DND-41 (cell line): ENCODE measurements at regions not wholly inside any gene's neighbourhood (a gene's known extent, or its start where the extent isn't known, plus 50 kb on each side); places are given as distances from the start of the nearest gene placed in this dataset.

Source experiments
- ATAC-seq: fragments of 200-7000 bp; cut with Tn5 transposase; 3 replicates; pipeline ENCODE4 v1.9.1; 2021; ENCODE audit warnings: low read depth; ENCODE audit not compliant: insufficient read depth
- DNase-seq: peaks from one replicate; pipeline ENCODE4 v3.0.0-alpha.2; 2020
- H2AFZ ChIP-seq: 2 replicates; pipeline ENCODE4 v1.6.0; 2012; ENCODE audit warnings: low read depth, low read length
- H3K27ac ChIP-seq: 2 replicates; pipeline ENCODE4 v1.5.1; 2012; ENCODE audit warnings: low read length, inconsistent platforms
- H3K27me3 ChIP-seq: fragments of 200-600 bp; sonication (generic); 2 replicates; pipeline ENCODE4 v1.6.0; 2012; ENCODE audit warnings: low read length, mild to moderate bottlenecking, inconsistent platforms; ENCODE audit not compliant: insufficient read depth, poor library complexity
- H3K36me3 ChIP-seq: 2 replicates; pipeline ENCODE4 v1.5.1; 2012; ENCODE audit warnings: low read length, inconsistent platforms; ENCODE audit not compliant: insufficient read depth
- H3K4me1 ChIP-seq: 2 replicates; pipeline ENCODE4 v1.5.1; 2012; ENCODE audit warnings: mild to moderate bottlenecking, low read length; ENCODE audit not compliant: insufficient read depth
- H3K4me2 ChIP-seq: 2 replicates; pipeline ENCODE4 v1.6.0; 2012; ENCODE audit warnings: mild to moderate bottlenecking, moderate library complexity, low read length, inconsistent platforms; ENCODE audit not compliant: insufficient read depth
- H3K4me3 ChIP-seq, 2 experiments: fragments of 200-600 bp in 1 of 2; shearing (Covaris generic) in 1 of 2; 2 replicates each; pipeline ENCODE4 v1.5.1; 2012 to 2016; ENCODE audit warnings: inconsistent platforms in 2 of 2, low read length in 2 of 2, mild to moderate bottlenecking in 2 of 2, low read depth in 1 of 2, moderate library complexity in 1 of 2
- H3K79me2 ChIP-seq: 2 replicates; pipeline ENCODE4 v1.6.0; 2012; ENCODE audit warnings: low read length, inconsistent platforms; ENCODE audit not compliant: insufficient read depth
- H3K9ac ChIP-seq: 2 replicates; pipeline ENCODE4 v1.6.0; 2012; ENCODE audit warnings: low read depth, mild to moderate bottlenecking, inconsistent platforms, low read length, moderate library complexity
- H3K9me3 ChIP-seq: 2 replicates; pipeline ENCODE4 v1.5.1; 2012; ENCODE audit warnings: low read length, moderate library complexity, mild to moderate bottlenecking, inconsistent platforms; ENCODE audit not compliant: insufficient read depth, severe bottlenecking
- H4K20me1 ChIP-seq: 2 replicates; pipeline ENCODE4 v1.6.0; 2012; ENCODE audit warnings: low read length; ENCODE audit not compliant: insufficient read depth
- CTCF ChIP-seq: IDR thresholded peaks from 2 replicates; pipeline ENCODE4 v1.5.1; 2012; ENCODE audit warnings: borderline replicate concordance, low read length, moderate library complexity, mild to moderate bottlenecking; ENCODE audit not compliant: poor library complexity, severe bottlenecking; ENCODE audit errors: extremely low read depth
- EZH2 ChIP-seq: IDR thresholded peaks from 3 replicates; pipeline ENCODE4 v1.6.1; 2012; ENCODE audit warnings: borderline replicate concordance, low read depth, mild to moderate bottlenecking, moderate library complexity, low read length, inconsistent platforms; ENCODE audit not compliant: severe bottlenecking

GRCh38 chr2:187708272-187708671 lies 154.0 kb upstream of the TFPI start:
- no peak for TF ChIP-seq EZH2
- TF ChIP-seq CTCF: no peak
- Histone ChIP-seq H3K4me1 (no peaks in the 10 kb centered on the region), H3K9me3 (no peaks in the 10 kb centered on the region), H3K27ac (no peak overlapping the region), H3K79me2 (no peaks in the 10 kb centered on the region), H3K9ac (no peak overlapping the region), H3K4me2 (no peak overlapping the region), H3K4me3 (no peak overlapping the region), H4K20me1 (no peaks in the 10 kb centered on the region), H2AFZ (no peak overlapping the region), H3K36me3 (no peaks in the 10 kb centered on the region), H3K27me3 (no peaks in the 10 kb centered on the region)
- no peak for DNase-seq
- no peak for ATAC-seq

- TF ChIP-seq CTCF (no peak), EZH2 (no peak)
- no peaks in the 10 kb centered on the region for H3K4me1 ChIP-seq
- ATAC-seq: no peak
- no peaks in the 10 kb centered on the region for H3K9me3 ChIP-seq
- H2AFZ ChIP-seq: no peak overlapping the region
- no peak overlapping the region for H3K9ac ChIP-seq
- no peak overlapping the region for H3K4me3 ChIP-seq
- H3K27me3 ChIP-seq: no peaks in the 10 kb centered on the region
- H3K27ac ChIP-seq: no peak overlapping the region
- DNase-seq: no peak
- no peaks in the 10 kb centered on the region for H3K79me2 ChIP-seq
- no peaks in the 10 kb centered on the region for H4K20me1 ChIP-seq
- no peaks in the 10 kb centered on the region for H3K36me3 ChIP-seq
- H3K4me2 ChIP-seq: no peak overlapping the region
Measured at GRCh38 chr2:187709065-187709464, 154.8 kb upstream of the TFPI start.

GRCh38 chr2:187710791-187711521 lies 156.7 kb upstream of the TFPI start:
- Histone ChIP-seq H2AFZ (no peak overlapping the region), H3K4me1 (no peaks in the 10 kb centered on the region), H3K36me3 (no peaks in the 10 kb centered on the region), H4K20me1 (no peaks in the 10 kb centered on the region), H3K27ac (no peak overlapping the region), H3K4me2 (no peak overlapping the region), H3K27me3 (no peaks in the 10 kb centered on the region), H3K4me3 (no peak overlapping the region), H3K9me3 (no peaks in the 10 kb centered on the region), H3K79me2 (no peaks in the 10 kb centered on the region), H3K9ac (no peak overlapping the region)
- ATAC-seq (no peak), DNase-seq (no peak)
- TF ChIP-seq CTCF: no peak
- no peak for TF ChIP-seq EZH2
